GM21723 (cell line): ENCODE measurements at regions not wholly inside any gene's neighbourhood (a gene's known extent, or its start where the extent isn't known, plus 50 kb on each side); places are given as distances from the start of the nearest gene placed in this dataset.
A peak's percentile ranks its signal among the peaks of the same experiment; 100 is the strongest.

Experiments
- ATAC-seq: cut with Tn5 transposase; IDR thresholded peaks from one replicate; pipeline ENCODE4 v1.9.1; 2021; ENCODE audit warnings: mild to moderate bottlenecking, moderate library complexity; ENCODE audit not compliant: unreplicated experiment

GRCh38 chr2:147231607-147232006, 613.2 kb upstream of the ACVR2A start:
- peak; percentile 65 for ATAC-seq

DNA sequence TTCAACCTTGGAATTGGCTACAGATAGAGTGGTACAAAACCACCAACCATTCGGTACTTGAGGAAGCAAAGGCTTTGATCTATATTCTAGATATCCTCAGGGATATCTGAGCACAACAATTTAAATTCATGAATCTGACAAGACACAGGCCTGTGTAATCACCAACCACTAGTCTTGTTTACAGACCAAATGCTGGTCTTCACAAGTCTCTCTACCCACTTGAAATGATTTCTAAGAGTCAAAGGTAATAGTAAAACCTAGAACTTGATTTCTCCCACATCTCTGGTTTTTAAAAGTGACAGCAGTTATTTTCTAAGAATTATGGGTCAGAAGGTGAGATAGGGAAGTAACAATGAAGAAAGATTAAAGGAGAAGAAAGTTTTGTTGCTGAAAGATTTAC, 613.7 kb upstream of the ACVR2A start:
- ATAC-seq = no peak

DNA sequence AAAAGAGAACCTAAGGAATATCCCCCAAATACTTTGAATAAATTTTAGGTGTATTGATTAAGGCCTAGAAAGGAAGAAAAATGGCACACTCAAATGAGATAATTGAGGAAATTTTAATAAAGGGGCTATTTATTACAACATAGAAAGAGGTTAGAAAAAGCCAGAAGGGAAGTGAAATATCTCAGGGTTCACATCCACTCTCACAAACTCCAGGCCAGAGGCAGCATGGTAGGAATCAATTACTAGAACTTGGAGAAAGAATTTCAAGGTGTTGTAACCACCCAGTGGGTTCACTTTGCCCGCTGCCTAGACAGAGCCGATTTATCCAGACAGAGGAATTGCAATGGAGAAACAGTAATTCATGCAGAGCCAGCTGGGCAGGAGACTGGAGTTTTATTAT, 617.5 kb upstream of the ACVR2A start:
- ATAC-seq = no peak

- no peak for ATAC-seq
Measured at GRCh38 chr2:147224070-147224469, 620.8 kb upstream of the ACVR2A start.

DNA sequence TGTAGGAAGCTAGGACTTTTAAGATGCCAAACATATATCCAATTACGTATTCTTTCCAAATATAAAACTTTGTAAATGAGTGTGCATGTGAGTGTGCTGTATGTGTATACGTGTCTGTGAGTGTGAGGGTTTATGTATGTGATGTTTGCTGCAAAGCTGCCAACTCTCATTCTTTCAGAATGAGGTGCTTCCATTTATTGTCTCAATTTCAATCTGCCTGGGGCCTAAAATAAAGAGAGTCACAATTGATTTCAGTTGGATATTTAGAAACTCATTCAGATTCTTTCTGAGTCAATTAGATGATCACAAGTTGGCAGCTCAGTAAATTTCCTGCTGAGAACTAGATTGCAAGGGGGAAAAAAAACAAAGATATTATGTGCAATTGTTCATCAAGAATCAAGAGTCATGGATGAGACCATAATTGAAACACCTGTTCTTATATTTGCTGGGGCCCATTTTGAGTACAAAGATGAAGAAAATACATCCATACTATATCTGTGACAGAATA, 621.2 kb upstream of the ACVR2A start:
- no peak for ATAC-seq

DNA sequence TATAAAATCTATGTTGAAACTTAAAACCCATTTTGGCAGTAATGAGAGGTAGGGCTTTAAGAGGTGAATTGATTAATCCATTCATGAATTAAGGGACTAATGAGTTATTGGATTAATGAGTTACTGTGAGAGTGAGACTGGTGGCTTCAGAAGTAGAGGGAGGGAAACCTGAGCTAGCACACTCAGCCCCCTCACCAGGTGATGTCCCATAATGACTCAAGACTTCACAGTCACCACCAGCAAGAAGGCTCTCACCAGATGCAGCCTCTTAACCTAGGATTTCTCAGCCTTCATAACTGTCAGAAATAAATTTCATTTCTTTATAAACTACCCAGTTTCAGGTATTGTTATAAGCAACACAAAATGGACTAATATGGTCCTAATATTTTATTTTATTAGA, 621.7 kb upstream of the ACVR2A start:
- ATAC-seq = peak; percentile 67

DNA sequence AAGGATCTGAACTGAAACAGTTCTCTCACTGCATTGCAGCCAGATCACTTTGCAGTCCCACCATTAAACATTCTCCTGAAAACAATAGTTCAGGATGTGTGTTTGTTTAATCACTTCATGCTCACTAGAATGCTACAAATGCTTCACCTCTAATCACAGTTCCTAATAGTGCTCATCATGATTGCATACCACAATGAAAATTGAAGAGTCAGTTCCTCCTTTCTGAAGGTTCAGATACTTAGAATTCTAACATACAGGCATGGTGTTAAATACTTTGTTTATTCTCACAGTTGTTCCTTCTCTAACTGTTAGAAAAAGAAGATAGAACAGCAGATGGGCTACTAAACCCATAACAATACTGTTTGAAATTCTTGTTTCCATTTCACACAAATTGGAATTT, 622.3 kb upstream of the ACVR2A start:
- ATAC-seq = no peak

GRCh38 chr2:147214914-147215313, 629.9 kb upstream of the ACVR2A start:
- no peak for ATAC-seq

DNA sequence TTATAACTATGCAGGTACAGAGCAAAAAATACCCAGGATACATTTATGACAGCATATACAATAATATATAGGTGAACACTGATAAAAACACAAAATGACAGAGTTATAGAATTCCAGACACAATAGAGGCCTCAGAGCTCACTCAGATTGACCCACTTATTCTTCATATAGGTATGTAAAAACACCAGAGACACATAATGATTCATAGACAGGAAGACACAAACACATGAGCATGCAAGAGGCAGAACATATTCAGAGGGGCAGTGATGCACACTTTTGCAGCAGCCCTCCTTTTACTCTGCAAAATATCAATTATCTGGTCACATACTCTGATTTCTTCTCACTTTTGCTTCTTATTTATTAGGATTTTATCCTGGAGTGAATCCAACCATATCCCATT, 633.3 kb upstream of the ACVR2A start:
- no peak for ATAC-seq

GRCh38 chr2:147204102-147204501, 640.7 kb upstream of the ACVR2A start:
- no peak for ATAC-seq

DNA sequence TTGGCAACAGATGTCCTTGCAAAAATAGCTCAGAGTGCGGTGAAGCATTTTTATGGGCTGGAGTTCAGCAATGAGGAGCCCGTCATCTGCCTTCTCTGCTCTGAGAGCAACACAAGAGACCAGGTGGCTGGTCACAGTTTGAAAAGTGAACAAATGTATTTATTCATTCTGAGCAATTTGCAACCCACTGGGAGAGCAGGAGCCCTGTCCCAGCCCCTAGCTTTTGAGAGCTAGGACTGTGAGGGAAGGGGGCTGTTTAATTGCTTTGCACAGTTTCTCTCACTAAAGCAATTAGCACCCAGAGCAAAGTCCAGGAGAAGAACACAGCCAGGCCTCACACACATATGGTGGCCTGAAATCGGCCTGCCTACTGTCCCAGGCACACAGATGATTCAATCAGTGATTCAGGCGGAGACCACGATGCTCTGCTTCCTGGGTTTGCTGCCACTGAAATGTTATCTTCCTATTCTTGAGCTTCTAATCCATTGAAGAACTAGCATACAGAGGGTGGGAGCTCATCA, 646.1 kb upstream of the ACVR2A start:
- no peak for ATAC-seq

- no peak for ATAC-seq
Measured at GRCh38 chr2:147197754-147198483, 646.9 kb upstream of the ACVR2A start.

DNA sequence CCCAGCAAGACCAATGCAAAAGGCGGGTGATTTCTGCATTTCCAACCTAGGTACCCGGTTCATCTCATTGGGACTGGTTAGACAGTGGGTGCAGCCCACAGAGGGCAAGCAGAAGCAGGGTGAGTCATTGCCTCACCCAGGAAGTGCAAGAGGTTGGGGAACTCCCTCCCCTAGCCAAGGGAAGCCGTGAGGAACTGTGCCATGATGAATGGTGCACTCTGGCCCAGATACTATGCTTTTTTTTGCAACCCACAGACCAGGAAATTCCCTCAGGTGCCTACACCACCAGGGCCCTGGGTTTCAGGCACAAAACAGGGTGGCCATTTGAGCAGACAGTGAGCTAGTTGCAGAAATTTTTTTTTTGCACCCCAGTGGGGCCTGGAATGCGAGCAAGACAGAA, 662.6 kb upstream of the ACVR2A start:
- ATAC-seq = peak; percentile 74

- ATAC-seq = peak; percentile 73
Measured at GRCh38 chr2:147181351-147182029, 663.3 kb upstream of the ACVR2A start.

GRCh38 chr2:147177071-147177857, 667.6 kb upstream of the ACVR2A start:
- ATAC-seq = no peak

DNA sequence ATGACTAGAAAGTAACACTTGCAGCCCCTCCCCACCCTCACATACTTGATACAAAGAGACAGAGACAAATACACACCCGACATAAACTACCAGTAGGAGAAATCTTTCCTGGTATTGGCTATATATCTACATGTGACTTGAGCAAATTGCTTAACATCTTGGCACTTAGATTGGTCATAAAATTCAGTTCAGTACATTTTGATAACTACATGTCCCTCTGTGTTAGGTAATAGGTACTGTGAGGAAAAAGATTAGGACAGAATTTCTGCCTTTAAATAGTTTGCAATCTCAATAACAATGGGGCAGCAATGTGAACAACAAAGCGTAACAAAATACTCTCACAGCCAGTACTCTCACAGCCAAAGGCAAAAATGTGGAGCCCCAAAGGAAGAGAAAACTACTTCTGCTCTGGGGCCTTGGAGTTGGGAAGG, 670.0 kb upstream of the ACVR2A start:
- no peak for ATAC-seq

DNA sequence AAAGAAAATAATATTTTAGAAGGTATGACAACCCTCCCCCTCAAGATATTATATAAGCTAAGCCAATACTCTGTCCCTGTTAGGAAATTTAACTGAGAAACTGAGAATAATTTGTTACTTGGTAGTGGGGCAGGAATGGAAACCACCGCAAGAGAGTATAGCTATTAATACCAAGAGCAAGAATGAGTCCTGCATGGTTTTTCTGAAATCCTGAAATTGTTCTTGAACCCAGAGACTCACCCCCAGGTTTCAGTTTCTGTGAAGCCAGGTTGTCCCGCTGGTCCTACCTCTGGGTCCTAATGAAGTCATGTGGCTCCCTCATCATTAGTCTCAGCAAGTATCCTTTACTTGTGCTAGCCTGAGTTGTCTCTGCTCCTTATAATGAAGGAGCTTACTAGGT, 671.0 kb upstream of the ACVR2A start:
- ATAC-seq = no peak

DNA sequence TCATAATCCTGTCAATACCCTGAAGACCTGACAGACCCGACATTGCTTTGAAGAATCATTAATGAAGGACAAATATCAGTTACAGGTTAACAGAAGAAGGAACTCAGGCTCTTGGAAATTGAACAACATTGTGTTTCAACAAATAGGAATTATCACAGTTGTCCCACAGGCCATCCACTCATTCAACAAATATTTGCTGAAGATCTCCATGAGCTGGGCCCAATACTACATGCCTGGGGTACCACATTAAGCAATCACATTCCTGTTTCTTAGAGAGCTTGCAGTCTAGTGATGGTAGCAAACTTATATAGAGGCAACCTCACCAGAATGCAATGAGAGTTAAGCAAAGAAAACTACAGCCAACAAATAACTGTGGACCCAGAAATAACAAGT, 671.6 kb upstream of the ACVR2A start:
- ATAC-seq = no peak

DNA sequence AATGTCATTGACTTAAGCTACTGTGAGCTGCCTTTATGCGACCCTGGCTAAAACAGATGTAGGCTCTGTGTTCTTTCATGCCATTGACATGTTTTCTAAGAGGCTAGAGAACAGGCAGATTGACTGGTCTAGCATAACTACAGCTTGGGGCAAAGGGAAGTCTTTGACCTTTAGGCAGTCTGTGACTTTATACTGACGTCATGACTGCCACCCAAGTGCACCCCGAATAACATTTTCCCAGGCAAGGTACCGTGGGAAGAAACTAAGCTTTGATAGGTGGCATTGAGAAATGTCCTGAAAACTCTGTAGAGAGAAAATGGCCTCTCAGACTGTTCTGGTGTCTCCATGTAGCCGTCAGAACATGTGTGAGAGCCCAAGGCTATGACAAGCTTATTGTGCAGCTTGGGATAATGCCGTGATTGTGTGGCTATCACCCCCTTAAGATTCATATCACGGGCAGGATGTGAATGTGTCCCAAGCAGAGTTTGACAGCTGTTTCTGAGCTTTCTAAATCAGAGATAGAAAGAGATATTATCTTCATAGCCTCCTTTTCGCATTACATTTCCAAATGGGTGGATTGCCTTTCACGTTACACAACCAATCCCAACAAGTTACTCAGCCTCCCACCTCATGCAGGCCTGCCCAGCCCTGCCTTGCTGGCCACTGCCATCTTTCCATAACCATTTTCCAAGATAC, 672.2 kb upstream of the ACVR2A start:
- no peak for ATAC-seq

DNA sequence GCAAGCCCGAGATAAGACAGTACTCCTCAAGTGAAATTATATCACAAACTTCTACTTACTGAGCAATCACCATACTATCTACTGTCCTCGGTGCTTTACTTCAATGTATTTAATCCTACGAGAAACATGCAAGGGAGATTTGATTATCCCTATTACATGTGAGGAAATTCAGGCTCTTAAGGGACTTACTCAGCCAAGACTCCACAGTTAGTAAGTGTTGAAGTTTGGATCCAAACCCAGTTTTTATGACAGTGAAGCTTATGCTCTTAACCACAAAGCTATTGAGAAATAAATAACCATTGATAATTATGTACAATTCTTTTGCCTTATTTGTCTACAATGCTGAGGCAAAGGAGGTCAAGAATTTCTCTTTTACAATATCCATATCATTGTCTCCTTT, 672.9 kb upstream of the ACVR2A start:
- ATAC-seq = no peak

GRCh38 chr2:147170932-147171331, 673.9 kb upstream of the ACVR2A start:
- ATAC-seq = no peak
